ENCODE measurements at regions not wholly inside any gene's neighbourhood (a gene's known extent, or its start where the extent isn't known, plus 50 kb on each side); places are given as distances from the start of the nearest gene placed in this dataset.
A peak's percentile ranks its signal among the peaks of the same experiment; 100 is the strongest.
"Not testable (repeated sequence)": the region's sequence is repeated elsewhere in the genome, so short reads cannot be mapped to it uniquely, and the experiment has no call there.

GRCh38 chr4:188930822-188931221 lies 791.6 kb downstream of the TRIML1 start:
- DNase-seq, result no peak

GRCh38 chr4:188934320-188934962 lies 795.2 kb downstream of the TRIML1 start:
- no peak for DNase-seq

- DNase-seq, result no peak
These were observed 802.4 kb downstream of the TRIML1 start for GRCh38 chr4:188941524-188942119.

GRCh38 chr4:188942606-188943005 lies 803.4 kb downstream of the TRIML1 start:
- DNase-seq, result no peak

- DNase-seq, result no peak
These were observed 810.4 kb downstream of the TRIML1 start for GRCh38 chr4:188949596-188949995.

- no peak for DNase-seq
These were observed 815.8 kb downstream of the TRIML1 start for GRCh38 chr4:188955066-188955465.

GRCh38 chr4:188956566-188956965 lies 817.3 kb downstream of the TRIML1 start:
- DNase-seq, result no peak

GRCh38 chr4:188958346-188958745 lies 819.1 kb downstream of the TRIML1 start:
- DNase-seq, result no peak

- no peak for DNase-seq
These were observed 820.2 kb downstream of the TRIML1 start for GRCh38 chr4:188959424-188959823.

- no peak for DNase-seq
These were observed 821.3 kb downstream of the TRIML1 start for GRCh38 chr4:188960411-188961093.

- DNase-seq, result peak in 2 of 56 donors; percentile 10 to 11
These were observed 831.9 kb downstream of the TRIML1 start for GRCh38 chr4:188971125-188971524.

GRCh38 chr4:188975271-188975670 lies 836.0 kb downstream of the TRIML1 start:
- no peak for DNase-seq

- no peak for DNase-seq
These were observed 837.4 kb downstream of the TRIML1 start for GRCh38 chr4:188976644-188977115.

- not testable (repeated sequence) for DNase-seq
These were observed 838.0 kb downstream of the TRIML1 start for GRCh38 chr4:188977232-188977631.

GRCh38 chr4:188984518-188984917 lies 845.3 kb downstream of the TRIML1 start:
- no peak for DNase-seq

GRCh38 chr4:188986271-188986689 lies 847.0 kb downstream of the TRIML1 start:
- no peak for DNase-seq

GRCh38 chr4:188987011-188987410 lies 847.8 kb downstream of the TRIML1 start:
- DNase-seq, result no peak

- DNase-seq, result no peak
These were observed 848.9 kb downstream of the TRIML1 start for GRCh38 chr4:188988131-188988530.

GRCh38 chr4:188989371-188989770 lies 850.1 kb downstream of the TRIML1 start:
- DNase-seq, result no peak

GRCh38 chr4:188992706-188993105 lies 853.5 kb downstream of the TRIML1 start:
- DNase-seq, result no peak

GRCh38 chr4:188993871-188994270 lies 854.6 kb downstream of the TRIML1 start:
- no peak for DNase-seq

- DNase-seq, result no peak
These were observed 862.2 kb downstream of the TRIML1 start for GRCh38 chr4:189001283-189001970.
